A673 (cell line): ENCODE measurements at regions not wholly inside any gene's neighbourhood (a gene's known extent, or its start where the extent isn't known, plus 50 kb on each side); places are given as distances from the start of the nearest gene placed in this dataset.

Source experiments
- BruUV-seq: library from RNA; stranded (reverse); fragments of 400-500 nt; replicated peaks from 2 replicates; lab custom pipeline; 2021; lab: Mats Ljungman, UMichigan
- CTCF ChIA-PET: fragments of 300-600 bp; sonication (Branson Sonifier 250); formaldehyde crosslinking; loops from one replicate; lab custom pipeline; 2022; ENCODE audit warnings: antibody characterized with exemption; lab: Charles Lee
- POLR2A ChIA-PET: fragments of 300-600 bp; sonication (Branson Sonifier 250); formaldehyde crosslinking; loops from one replicate; lab custom pipeline; 2022; ENCODE audit warnings: antibody characterized with exemption; ENCODE audit not compliant: low non-redundant PET; lab: Charles Lee
- DNase-seq: peaks from one replicate; pipeline ENCODE4 v3.0.0-alpha.2; 2015; ENCODE audit warnings: low spot score
- H3K27ac ChIP-seq: fragments of 200-600 bp; sonication (generic); 2 replicates; pipeline ENCODE4 v1.5.1; 2016; ENCODE audit warnings: mixed run types, low read depth, mild to moderate bottlenecking, mixed read lengths, antibody characterized with exemption, low read length; ENCODE audit not compliant: poor library complexity, severe bottlenecking
- H3K27me3 ChIP-seq: fragments of 200-600 bp; sonication (generic); replicated peaks from 2 replicates; pipeline ENCODE4 v1.6.1; 2017; ENCODE audit warnings: mixed run types, low read depth, mild to moderate bottlenecking, mixed read lengths, antibody characterized with exemption, low read length; ENCODE audit not compliant: insufficient read depth, poor library complexity
- H3K36me3 ChIP-seq: fragments of 200-600 bp; sonication (generic); 2 replicates; pipeline ENCODE4 v1.6.1; 2016; ENCODE audit warnings: mixed run types, mild to moderate bottlenecking, mixed read lengths, antibody characterized with exemption, low read length; ENCODE audit not compliant: insufficient read depth, poor library complexity, severe bottlenecking
- H3K4me1 ChIP-seq: fragments of 200-600 bp; sonication (generic); 2 replicates; pipeline ENCODE4 v1.6.1; 2017; ENCODE audit warnings: mixed run types, mild to moderate bottlenecking, mixed read lengths, antibody characterized with exemption, low read length; ENCODE audit not compliant: insufficient read depth, poor library complexity, severe bottlenecking
- H3K4me3 ChIP-seq: fragments of 200-600 bp; sonication (generic); 2 replicates; pipeline ENCODE4 v1.5.1; 2016; ENCODE audit warnings: low read depth, mixed run types, mild to moderate bottlenecking, mixed read lengths, low read length; ENCODE audit not compliant: poor library complexity, severe bottlenecking
- H3K9me3 ChIP-seq: fragments of 200-600 bp; sonication (generic); 2 replicates; pipeline ENCODE4 v1.6.1; 2016; ENCODE audit warnings: mixed run types, low read depth, mild to moderate bottlenecking, mixed read lengths, antibody characterized with exemption, low read length; ENCODE audit not compliant: poor library complexity, severe bottlenecking
- CTCF ChIP-seq: fragments of 300-800, 200-600 bp; sonication (generic); conservative IDR thresholded peaks from 2 replicates; pipeline ENCODE4 v1.5.1; 2017; ENCODE audit warnings: low read depth, mild to moderate bottlenecking, antibody characterized with exemption, low read length, moderate library complexity, mixed read lengths
- EZH2 ChIP-seq: fragments of 200-600 bp; sonication (generic); IDR thresholded peaks from 2 replicates; pipeline ENCODE4 v1.6.1; 2017; ENCODE audit warnings: borderline replicate concordance, low read depth, mild to moderate bottlenecking, mixed read lengths, antibody characterized with exemption, low read length; ENCODE audit not compliant: poor library complexity, severe bottlenecking
- intact Hi-C: fragments of 100-400 bp; cut with micrococcal nuclease; formaldehyde crosslinking; loops from one replicate; pipeline ENCODE4 v1.10.0; 2022; ENCODE audit not compliant: unreplicated experiment

- Histone ChIP-seq H3K27ac (no peak overlapping the region), H3K36me3 (no peaks in the 10 kb centered on the region), H3K4me1 (no peaks in the 10 kb centered on the region), H3K27me3 (no peaks in the 10 kb centered on the region), H3K9me3 (no peaks in the 10 kb centered on the region), H3K4me3 (no peak overlapping the region)
- no peak for DNase-seq
- intact Hi-C loops = no loop called here
- ChIA-PET CTCF (no interaction called here), POLR2A (no interaction called here)
- TF ChIP-seq EZH2 = no peak
- TF ChIP-seq CTCF = no peak
- no TSS peak for BruUV-seq
Measured at GRCh38 chr6:48990739-48991138, 472.3 kb downstream of the MMUT start.

GRCh38 chr6:48986845-48987244, 476.2 kb downstream of the MMUT start:
- ChIA-PET POLR2A (no interaction called here), CTCF (no interaction called here)
- no peak for TF ChIP-seq CTCF
- TF ChIP-seq EZH2 = no peak
- no peaks in the 10 kb centered on the region for H3K4me1 ChIP-seq
- BruUV-seq = no TSS peak
- no peak overlapping the region for H3K27ac ChIP-seq
- DNase-seq = no peak
- no peaks in the 10 kb centered on the region for H3K36me3 ChIP-seq
- no peaks in the 10 kb centered on the region for H3K27me3 ChIP-seq
- intact Hi-C loops = no loop called here
- no peak overlapping the region for H3K4me3 ChIP-seq
- peaks cover 6% of the 10 kb centered on the region for H3K9me3 ChIP-seq

DNA sequence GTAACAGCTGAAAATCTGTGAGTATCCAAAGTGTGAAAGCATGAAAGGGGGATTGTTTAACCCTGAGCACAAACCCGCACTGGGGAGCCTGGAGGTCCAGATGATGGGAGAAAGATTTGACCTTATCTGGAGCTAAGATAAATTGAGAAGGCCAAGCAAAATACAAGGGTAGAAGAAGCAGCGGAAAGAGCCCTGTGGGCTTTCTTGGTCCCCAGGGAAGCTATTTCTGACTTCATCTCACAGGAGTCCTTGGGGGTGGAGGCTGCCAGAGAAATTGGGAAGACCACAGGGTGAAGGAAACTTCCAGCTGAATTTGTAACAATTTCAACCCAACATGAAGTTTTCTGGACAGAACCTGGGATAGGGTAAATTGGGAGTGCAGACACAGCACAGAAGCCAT, 476.9 kb downstream of the MMUT start:
- intact Hi-C loops = no loop called here
- no peaks in the 10 kb centered on the region for H3K27me3 ChIP-seq
- ChIA-PET CTCF (no interaction called here), POLR2A (no interaction called here)
- H3K9me3 ChIP-seq = peaks cover 6% of the 10 kb centered on the region
- TF ChIP-seq EZH2 (no peak), CTCF (no peak)
- H3K4me3 ChIP-seq = no peak overlapping the region
- no peaks in the 10 kb centered on the region for H3K4me1 ChIP-seq
- no peak for DNase-seq
- H3K36me3 ChIP-seq = no peaks in the 10 kb centered on the region
- H3K27ac ChIP-seq = no peak overlapping the region
- no TSS peak for BruUV-seq
